ENCODE measurements at regions not wholly inside any gene's neighbourhood (a gene's known extent, or its start where the extent isn't known, plus 50 kb on each side); places are given as distances from the start of the nearest gene placed in this dataset.

- TF ChIP-seq CTCF (IDR thresholded peaks at IDR 0.05): no peak
- no peak for TF ChIP-seq EP300 (IDR thresholded peaks at IDR 0.05)
- TF ChIP-seq POLR2AphosphoS5 (IDR thresholded peaks at IDR 0.05): no peak
- no peak for TF ChIP-seq POLR2A (IDR thresholded peaks at IDR 0.05)
- Histone ChIP-seq H3K36me3 (no peaks in the 10 kb centered on the region), H3K27me3 (no peaks in the 10 kb centered on the region), H3K27ac (no peak overlapping the region), H3K4me3 (no peak overlapping the region), H3K9me3 (no peaks in the 10 kb centered on the region), H3K4me1 (no peaks in the 10 kb centered on the region)
- ATAC-seq (ENCODE audit: low FRiP score in 2 of 2) (no peak), DNase-seq (no peak)
- 35 to 63% methylated on average over 3 of the region's 3 CpGs for WGBS, 2 donors
Observed at GRCh38 chr2:2788076-2788475, 457.0 kb upstream of the MYT1L start.

- H3K27ac ChIP-seq: no peak overlapping the region
- H3K4me3 ChIP-seq: no peak overlapping the region
- DNase-seq (no peak), ATAC-seq (ENCODE audit: low FRiP score in 2 of 2) (no peak)
- H3K9me3 ChIP-seq: no peaks in the 10 kb centered on the region
- TF ChIP-seq POLR2AphosphoS5 (IDR thresholded peaks at IDR 0.05) (no peak), CTCF (IDR thresholded peaks at IDR 0.05) (no peak), EP300 (IDR thresholded peaks at IDR 0.05) (no peak), POLR2A (IDR thresholded peaks at IDR 0.05) (no peak)
- no peaks in the 10 kb centered on the region for H3K4me1 ChIP-seq
- H3K36me3 ChIP-seq: no peaks in the 10 kb centered on the region
- 65 to 82% methylated on average over 14 to 19 of the region's 19 CpGs for WGBS, 2 donors
- no peaks in the 10 kb centered on the region for H3K27me3 ChIP-seq
Observed at GRCh38 chr2:2787301-2787907, 456.3 kb upstream of the MYT1L start.

- Histone ChIP-seq H3K27ac (no peak overlapping the region), H3K4me1 (no peaks in the 10 kb centered on the region), H3K9me3 (no peaks in the 10 kb centered on the region), H3K4me3 (no peak overlapping the region), H3K27me3 (no peaks in the 10 kb centered on the region), H3K36me3 (no peaks in the 10 kb centered on the region)
- DNase-seq (no peak), ATAC-seq (ENCODE audit: low FRiP score in 2 of 2) (no peak)
- 74% methylated on average over 9 of the region's 9 CpGs for WGBS, 2 donors
- TF ChIP-seq POLR2A (IDR thresholded peaks at IDR 0.05): no peak
- no peak for TF ChIP-seq CTCF (IDR thresholded peaks at IDR 0.05)
- no peak for TF ChIP-seq POLR2AphosphoS5 (IDR thresholded peaks at IDR 0.05)
- no peak for TF ChIP-seq EP300 (IDR thresholded peaks at IDR 0.05)
Observed at GRCh38 chr2:2782007-2782406, 450.9 kb upstream of the MYT1L start.

GRCh38 chr2:2779727-2780126 is 448.7 kb upstream of the MYT1L start:
- Histone ChIP-seq H3K9me3 (no peaks in the 10 kb centered on the region), H3K27me3 (no peaks in the 10 kb centered on the region), H3K4me1 (no peaks in the 10 kb centered on the region), H3K27ac (no peak overlapping the region), H3K36me3 (no peaks in the 10 kb centered on the region), H3K4me3 (no peak overlapping the region)
- DNase-seq: no peak
- TF ChIP-seq POLR2AphosphoS5 (IDR thresholded peaks at IDR 0.05) (no peak), EP300 (IDR thresholded peaks at IDR 0.05) (no peak), POLR2A (IDR thresholded peaks at IDR 0.05) (no peak), CTCF (IDR thresholded peaks at IDR 0.05) (no peak)
- 53 to 77% methylated on average over 3 of the region's 3 CpGs for WGBS, 2 donors
- ATAC-seq (ENCODE audit: low FRiP score in 2 of 2): no peak

- Histone ChIP-seq H3K9me3 (no peaks in the 10 kb centered on the region), H3K27ac (no peak overlapping the region), H3K27me3 (no peaks in the 10 kb centered on the region), H3K4me3 (no peak overlapping the region), H3K36me3 (no peaks in the 10 kb centered on the region), H3K4me1 (no peaks in the 10 kb centered on the region)
- TF ChIP-seq CTCF (IDR thresholded peaks at IDR 0.05) (no peak), POLR2AphosphoS5 (IDR thresholded peaks at IDR 0.05) (no peak), POLR2A (IDR thresholded peaks at IDR 0.05) (no peak), EP300 (IDR thresholded peaks at IDR 0.05) (no peak)
- WGBS, 2 donors: 92 to 100% methylated on average over 2 of the region's 2 CpGs
- no peak for DNase-seq
- ATAC-seq (ENCODE audit: low FRiP score in 2 of 2): no peak
Observed at GRCh38 chr2:2777876-2778275, 446.8 kb upstream of the MYT1L start.
